Liver (tissue), 3 donors: ENCODE measurements at regions not wholly inside any gene's neighbourhood (a gene's known extent, or its start where the extent isn't known, plus 50 kb on each side); places are given as distances from the start of the nearest gene placed in this dataset.

Experiments
- ATF3 ChIP-seq: IDR thresholded peaks from 2 replicates; pipeline ENCODE4 v1.6.1; 2016; ENCODE audit warnings: antibody characterized with exemption
- EGR1 ChIP-seq, 2 donors: IDR thresholded peaks; 2 replicates each; pipeline ENCODE4 v1.6.1; 2016 to 2018; ENCODE audit warnings: antibody characterized with exemption in 2 of 2, low read depth in 2 of 2
- HNF4A ChIP-seq, 2 donors: conservative IDR thresholded peaks; 2 replicates each; pipeline ENCODE4 v1.6.1; 2016; ENCODE audit warnings: antibody characterized with exemption in 2 of 2, mild to moderate bottlenecking in 2 of 2
- HNF4G ChIP-seq: IDR thresholded peaks from 2 replicates; pipeline ENCODE4 v1.6.1; 2016; ENCODE audit warnings: antibody characterized with exemption
- JUND ChIP-seq, 2 donors: IDR thresholded peaks; 2 replicates each; pipeline ENCODE4 v1.6.1; 2016; ENCODE audit warnings: antibody characterized with exemption in 2 of 2
- RAD21 ChIP-seq, 2 donors: IDR thresholded peaks; 2 replicates each; pipeline ENCODE4 v1.6.1; 2016; ENCODE audit warnings: antibody characterized with exemption in 2 of 2, mild to moderate bottlenecking in 2 of 2
- SP1 ChIP-seq: IDR thresholded peaks from 2 replicates; pipeline ENCODE4 v1.6.1; 2018; ENCODE audit warnings: antibody characterized with exemption, mild to moderate bottlenecking
- TAF1 ChIP-seq: conservative IDR thresholded peaks from 2 replicates; pipeline ENCODE4 v1.6.1; 2016; ENCODE audit warnings: antibody characterized with exemption, mild to moderate bottlenecking
- TF ChIP-seq, protein P1 (sequence below): fragments of 150-350 bp; IDR thresholded peaks from 2 replicates; pipeline ENCODE4 v1.5.1; 2017; ENCODE audit warnings: improper control_type of control experiment, low read depth, low read length; ENCODE audit not compliant: missing input control
- TF ChIP-seq, protein P2 (sequence below): IDR thresholded peaks from 2 replicates; pipeline ENCODE4 v1.6.1; 2016; ENCODE audit warnings: antibody characterized with exemption
- TF ChIP-seq, protein P3 (sequence below): IDR thresholded peaks from 2 replicates; pipeline ENCODE4 v1.6.1; 2016; ENCODE audit warnings: antibody characterized with exemption
- TF ChIP-seq, protein P4 (sequence below): IDR thresholded peaks from 2 replicates; pipeline ENCODE4 v1.6.1; 2016; ENCODE audit warnings: antibody characterized with exemption, mild to moderate bottlenecking
- donor health status: healthy.
- donor health status: healthy.

DNA sequence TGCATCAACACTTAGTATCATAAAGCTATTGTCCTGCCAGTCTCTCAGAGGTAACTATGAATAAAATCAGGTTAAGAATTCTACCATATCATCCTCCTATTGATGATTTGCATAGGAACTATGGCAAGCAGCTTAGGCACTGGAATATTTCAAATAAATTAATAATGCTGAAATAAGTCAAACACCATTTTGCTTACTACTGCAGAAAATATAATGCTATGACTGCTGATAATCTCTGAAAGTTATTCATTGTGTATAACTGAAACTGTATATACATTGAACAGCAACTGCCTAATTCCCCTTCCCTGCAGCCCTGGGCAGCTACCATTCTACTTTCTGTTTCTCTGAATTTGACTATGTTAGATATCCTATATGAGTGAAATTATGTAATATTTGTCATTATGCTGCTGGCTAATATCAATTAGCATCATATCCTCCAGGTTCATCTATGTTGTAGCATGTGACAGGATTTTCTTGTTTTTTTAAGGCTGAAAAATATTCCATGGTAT is 318.8 kb upstream of the SGCG start:
- TF ChIP-seq, protein P1, sequence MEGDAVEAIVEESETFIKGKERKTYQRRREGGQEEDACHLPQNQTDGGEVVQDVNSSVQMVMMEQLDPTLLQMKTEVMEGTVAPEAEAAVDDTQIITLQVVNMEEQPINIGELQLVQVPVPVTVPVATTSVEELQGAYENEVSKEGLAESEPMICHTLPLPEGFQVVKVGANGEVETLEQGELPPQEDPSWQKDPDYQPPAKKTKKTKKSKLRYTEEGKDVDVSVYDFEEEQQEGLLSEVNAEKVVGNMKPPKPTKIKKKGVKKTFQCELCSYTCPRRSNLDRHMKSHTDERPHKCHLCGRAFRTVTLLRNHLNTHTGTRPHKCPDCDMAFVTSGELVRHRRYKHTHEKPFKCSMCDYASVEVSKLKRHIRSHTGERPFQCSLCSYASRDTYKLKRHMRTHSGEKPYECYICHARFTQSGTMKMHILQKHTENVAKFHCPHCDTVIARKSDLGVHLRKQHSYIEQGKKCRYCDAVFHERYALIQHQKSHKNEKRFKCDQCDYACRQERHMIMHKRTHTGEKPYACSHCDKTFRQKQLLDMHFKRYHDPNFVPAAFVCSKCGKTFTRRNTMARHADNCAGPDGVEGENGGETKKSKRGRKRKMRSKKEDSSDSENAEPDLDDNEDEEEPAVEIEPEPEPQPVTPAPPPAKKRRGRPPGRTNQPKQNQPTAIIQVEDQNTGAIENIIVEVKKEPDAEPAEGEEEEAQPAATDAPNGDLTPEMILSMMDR, result no peak
- TF ChIP-seq SP1 (no peak), JUND (IDR thresholded peaks at IDR 0.05) (no peak), ATF3 (no peak), RAD21 (IDR thresholded peaks at IDR 0.05) (no peak), HNF4A (conservative IDR thresholded peaks at IDR 0.05) (no peak), HNF4G (no peak), TAF1 (no peak), EGR1 (IDR thresholded peaks at IDR 0.05; ENCODE audit: low read depth in 2 of 2) (no peak)
- TF ChIP-seq, protein P2, sequence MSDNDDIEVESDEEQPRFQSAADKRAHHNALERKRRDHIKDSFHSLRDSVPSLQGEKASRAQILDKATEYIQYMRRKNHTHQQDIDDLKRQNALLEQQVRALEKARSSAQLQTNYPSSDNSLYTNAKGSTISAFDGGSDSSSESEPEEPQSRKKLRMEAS, result no peak
- TF ChIP-seq, protein P3, sequence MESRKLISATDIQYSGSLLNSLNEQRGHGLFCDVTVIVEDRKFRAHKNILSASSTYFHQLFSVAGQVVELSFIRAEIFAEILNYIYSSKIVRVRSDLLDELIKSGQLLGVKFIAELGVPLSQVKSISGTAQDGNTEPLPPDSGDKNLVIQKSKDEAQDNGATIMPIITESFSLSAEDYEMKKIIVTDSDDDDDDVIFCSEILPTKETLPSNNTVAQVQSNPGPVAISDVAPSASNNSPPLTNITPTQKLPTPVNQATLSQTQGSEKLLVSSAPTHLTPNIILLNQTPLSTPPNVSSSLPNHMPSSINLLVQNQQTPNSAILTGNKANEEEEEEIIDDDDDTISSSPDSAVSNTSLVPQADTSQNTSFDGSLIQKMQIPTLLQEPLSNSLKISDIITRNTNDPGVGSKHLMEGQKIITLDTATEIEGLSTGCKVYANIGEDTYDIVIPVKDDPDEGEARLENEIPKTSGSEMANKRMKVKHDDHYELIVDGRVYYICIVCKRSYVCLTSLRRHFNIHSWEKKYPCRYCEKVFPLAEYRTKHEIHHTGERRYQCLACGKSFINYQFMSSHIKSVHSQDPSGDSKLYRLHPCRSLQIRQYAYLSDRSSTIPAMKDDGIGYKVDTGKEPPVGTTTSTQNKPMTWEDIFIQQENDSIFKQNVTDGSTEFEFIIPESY, result no peak
- TF ChIP-seq, protein P4, sequence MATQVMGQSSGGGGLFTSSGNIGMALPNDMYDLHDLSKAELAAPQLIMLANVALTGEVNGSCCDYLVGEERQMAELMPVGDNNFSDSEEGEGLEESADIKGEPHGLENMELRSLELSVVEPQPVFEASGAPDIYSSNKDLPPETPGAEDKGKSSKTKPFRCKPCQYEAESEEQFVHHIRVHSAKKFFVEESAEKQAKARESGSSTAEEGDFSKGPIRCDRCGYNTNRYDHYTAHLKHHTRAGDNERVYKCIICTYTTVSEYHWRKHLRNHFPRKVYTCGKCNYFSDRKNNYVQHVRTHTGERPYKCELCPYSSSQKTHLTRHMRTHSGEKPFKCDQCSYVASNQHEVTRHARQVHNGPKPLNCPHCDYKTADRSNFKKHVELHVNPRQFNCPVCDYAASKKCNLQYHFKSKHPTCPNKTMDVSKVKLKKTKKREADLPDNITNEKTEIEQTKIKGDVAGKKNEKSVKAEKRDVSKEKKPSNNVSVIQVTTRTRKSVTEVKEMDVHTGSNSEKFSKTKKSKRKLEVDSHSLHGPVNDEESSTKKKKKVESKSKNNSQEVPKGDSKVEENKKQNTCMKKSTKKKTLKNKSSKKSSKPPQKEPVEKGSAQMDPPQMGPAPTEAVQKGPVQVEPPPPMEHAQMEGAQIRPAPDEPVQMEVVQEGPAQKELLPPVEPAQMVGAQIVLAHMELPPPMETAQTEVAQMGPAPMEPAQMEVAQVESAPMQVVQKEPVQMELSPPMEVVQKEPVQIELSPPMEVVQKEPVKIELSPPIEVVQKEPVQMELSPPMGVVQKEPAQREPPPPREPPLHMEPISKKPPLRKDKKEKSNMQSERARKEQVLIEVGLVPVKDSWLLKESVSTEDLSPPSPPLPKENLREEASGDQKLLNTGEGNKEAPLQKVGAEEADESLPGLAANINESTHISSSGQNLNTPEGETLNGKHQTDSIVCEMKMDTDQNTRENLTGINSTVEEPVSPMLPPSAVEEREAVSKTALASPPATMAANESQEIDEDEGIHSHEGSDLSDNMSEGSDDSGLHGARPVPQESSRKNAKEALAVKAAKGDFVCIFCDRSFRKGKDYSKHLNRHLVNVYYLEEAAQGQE, result no peak
